ENCODE measurements at regions not wholly inside any gene's neighbourhood (a gene's known extent, or its start where the extent isn't known, plus 50 kb on each side); places are given as distances from the start of the nearest gene placed in this dataset.

- no peak for DNase-seq
- H3K9me3 ChIP-seq (ENCODE audit: control insufficient read depth in 2 of 3, low read length in 3 of 3) = no peaks in the 10 kb centered on the region
- Mint-ChIP-seq H3K4me1 (no peaks in the 10 kb centered on the region), H3K4me3 (no peak overlapping the region), H3K9me3 (peaks cover 0 to 3% (median 0%) of the 10 kb centered on the region in 11 donors), H3K27me3 (no peaks in the 10 kb centered on the region), H3K36me3 (no peaks in the 10 kb centered on the region), H3K27ac (no peak overlapping the region)
- ATAC-seq = no peak
- H3K27me3 ChIP-seq (ENCODE audit: control insufficient read depth in 2 of 2, insufficient read depth in 2 of 2, low read length in 2 of 2) = no peaks in the 10 kb centered on the region
- no peaks in the 10 kb centered on the region for H3K4me1 ChIP-seq (ENCODE audit: control insufficient read depth in 2 of 2, insufficient read depth in 2 of 2, low read length in 2 of 2)
- intact Hi-C loops (cut with micrococcal nuclease) = no loop called here
- no peaks in the 10 kb centered on the region for H3K36me3 ChIP-seq (ENCODE audit: control insufficient read depth in 2 of 3, insufficient read depth in 3 of 3, low read length in 3 of 3)
- H3K27ac ChIP-seq (ENCODE audit: low read depth, low read length) = no peak overlapping the region
- H3K4me3 ChIP-seq (ENCODE audit: low read length) = no peak overlapping the region
- CTCF ChIA-PET = no interaction called here
- POLR2A ChIA-PET = no interaction called here
Observed at GRCh38 chr4:96016634-96017299, 176.9 kb downstream of the PDHA2 start.

- no peak overlapping the region for H3K27ac Mint-ChIP-seq
- no peak for ATAC-seq
- H3K36me3 Mint-ChIP-seq = no peaks in the 10 kb centered on the region
- H3K27ac ChIP-seq (ENCODE audit: low read depth, low read length) = no peak overlapping the region
- H3K4me3 Mint-ChIP-seq = no peak overlapping the region
- ChIA-PET POLR2A (no interaction called here), CTCF (no interaction called here)
- no peak overlapping the region for H3K4me3 ChIP-seq (ENCODE audit: low read length)
- H3K4me1 Mint-ChIP-seq = no peaks in the 10 kb centered on the region
- intact Hi-C loops (cut with micrococcal nuclease) = no loop called here
- H3K27me3 ChIP-seq (ENCODE audit: control insufficient read depth in 2 of 2, insufficient read depth in 2 of 2, low read length in 2 of 2) = no peaks in the 10 kb centered on the region
- no peaks in the 10 kb centered on the region for H3K36me3 ChIP-seq (ENCODE audit: control insufficient read depth in 2 of 3, insufficient read depth in 3 of 3, low read length in 3 of 3)
- H3K9me3 Mint-ChIP-seq = no peaks in the 10 kb centered on the region
- no peak for DNase-seq
- H3K4me1 ChIP-seq (ENCODE audit: control insufficient read depth in 2 of 2, insufficient read depth in 2 of 2, low read length in 2 of 2) = no peaks in the 10 kb centered on the region
- no peaks in the 10 kb centered on the region for H3K9me3 ChIP-seq (ENCODE audit: control insufficient read depth in 2 of 3, low read length in 3 of 3)
- peaks cover 0 to 4% (median 0%) of the 10 kb centered on the region in 5 donors for H3K27me3 Mint-ChIP-seq
Observed at GRCh38 chr4:96025011-96025410, 185.1 kb downstream of the PDHA2 start.

GRCh38 chr4:96035727-96036126 lies 195.8 kb downstream of the PDHA2 start:
- no peaks in the 10 kb centered on the region for H3K27me3 ChIP-seq (ENCODE audit: control insufficient read depth in 2 of 2, insufficient read depth in 2 of 2, low read length in 2 of 2)
- no peak overlapping the region for H3K27ac ChIP-seq (ENCODE audit: low read depth, low read length)
- H3K4me1 Mint-ChIP-seq = no peaks in the 10 kb centered on the region
- H3K4me3 ChIP-seq (ENCODE audit: low read length) = no peak overlapping the region
- H3K4me1 ChIP-seq (ENCODE audit: control insufficient read depth in 2 of 2, insufficient read depth in 2 of 2, low read length in 2 of 2) = no peaks in the 10 kb centered on the region
- DNase-seq = no peak
- peaks cover 0 to 5% (median under 1%) of the 10 kb centered on the region in 11 donors for H3K9me3 Mint-ChIP-seq
- H3K36me3 Mint-ChIP-seq = no peaks in the 10 kb centered on the region
- ChIA-PET CTCF (no interaction called here), POLR2A (no interaction called here)
- no peak for ATAC-seq
- H3K4me3 Mint-ChIP-seq = no peak overlapping the region
- no peaks in the 10 kb centered on the region for H3K27me3 Mint-ChIP-seq
- no peaks in the 10 kb centered on the region for H3K9me3 ChIP-seq (ENCODE audit: control insufficient read depth in 2 of 3, low read length in 3 of 3)
- no peaks in the 10 kb centered on the region for H3K36me3 ChIP-seq (ENCODE audit: control insufficient read depth in 2 of 3, insufficient read depth in 3 of 3, low read length in 3 of 3)
- intact Hi-C loops (cut with micrococcal nuclease) = no loop called here
- no peak overlapping the region for H3K27ac Mint-ChIP-seq

GRCh38 chr4:96036781-96037180 lies 196.9 kb downstream of the PDHA2 start:
- H3K9me3 Mint-ChIP-seq = peaks cover 0 to 5% (median 1%) of the 10 kb centered on the region in 11 donors
- H3K27me3 ChIP-seq (ENCODE audit: control insufficient read depth in 2 of 2, insufficient read depth in 2 of 2, low read length in 2 of 2) = no peaks in the 10 kb centered on the region
- H3K9me3 ChIP-seq (ENCODE audit: control insufficient read depth in 2 of 3, low read length in 3 of 3) = no peaks in the 10 kb centered on the region
- intact Hi-C loops (cut with micrococcal nuclease) = no loop called here
- no peaks in the 10 kb centered on the region for H3K27me3 Mint-ChIP-seq
- no peaks in the 10 kb centered on the region for H3K36me3 ChIP-seq (ENCODE audit: control insufficient read depth in 2 of 3, insufficient read depth in 3 of 3, low read length in 3 of 3)
- ATAC-seq (no peak), DNase-seq (no peak)
- H3K4me3 ChIP-seq (ENCODE audit: low read length) = no peak overlapping the region
- no peaks in the 10 kb centered on the region for H3K4me1 ChIP-seq (ENCODE audit: control insufficient read depth in 2 of 2, insufficient read depth in 2 of 2, low read length in 2 of 2)
- H3K4me1 Mint-ChIP-seq = no peaks in the 10 kb centered on the region
- no peak overlapping the region for H3K4me3 Mint-ChIP-seq
- ChIA-PET CTCF (no interaction called here), POLR2A (no interaction called here)
- H3K27ac ChIP-seq (ENCODE audit: low read depth, low read length) = no peak overlapping the region
- H3K36me3 Mint-ChIP-seq = no peaks in the 10 kb centered on the region
- no peak overlapping the region for H3K27ac Mint-ChIP-seq

DNA sequence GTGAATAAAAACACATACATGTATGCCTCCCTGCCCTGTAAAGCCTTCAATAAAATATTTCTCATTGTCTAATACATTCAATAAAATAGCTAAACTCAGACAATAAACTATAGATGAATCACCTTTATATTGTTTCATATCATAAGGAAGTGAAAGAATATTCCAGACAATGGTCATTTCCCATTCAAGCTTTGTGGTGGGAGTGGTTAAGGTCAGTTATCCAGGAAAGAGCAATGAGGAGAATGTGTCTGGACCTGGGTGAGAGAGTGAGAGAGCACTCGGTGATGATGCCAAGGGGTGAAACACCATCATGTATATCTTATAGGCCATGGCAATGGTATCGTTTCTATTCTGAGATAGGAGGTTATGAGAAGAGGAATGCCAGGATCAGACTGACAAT lies 197.8 kb downstream of the PDHA2 start:
- no peak for DNase-seq
- Histone ChIP-seq H3K4me3 (ENCODE audit: low read length) (no peak overlapping the region), H3K27ac (ENCODE audit: low read depth, low read length) (no peak overlapping the region), H3K9me3 (ENCODE audit: control insufficient read depth in 2 of 3, low read length in 3 of 3) (no peaks in the 10 kb centered on the region), H3K27me3 (ENCODE audit: control insufficient read depth in 2 of 2, insufficient read depth in 2 of 2, low read length in 2 of 2) (no peaks in the 10 kb centered on the region), H3K36me3 (ENCODE audit: control insufficient read depth in 2 of 3, insufficient read depth in 3 of 3, low read length in 3 of 3) (no peaks in the 10 kb centered on the region), H3K4me1 (ENCODE audit: control insufficient read depth in 2 of 2, insufficient read depth in 2 of 2, low read length in 2 of 2) (no peaks in the 10 kb centered on the region)
- ChIA-PET CTCF (no interaction called here), POLR2A (no interaction called here)
- Mint-ChIP-seq H3K36me3 (no peaks in the 10 kb centered on the region), H3K27ac (no peak overlapping the region), H3K4me1 (no peaks in the 10 kb centered on the region), H3K27me3 (no peaks in the 10 kb centered on the region), H3K4me3 (no peak overlapping the region), H3K9me3 (peaks cover 0 to 7% (median 1%) of the 10 kb centered on the region in 11 donors)
- intact Hi-C loops (cut with micrococcal nuclease) = no loop called here
- no peak for ATAC-seq

DNA sequence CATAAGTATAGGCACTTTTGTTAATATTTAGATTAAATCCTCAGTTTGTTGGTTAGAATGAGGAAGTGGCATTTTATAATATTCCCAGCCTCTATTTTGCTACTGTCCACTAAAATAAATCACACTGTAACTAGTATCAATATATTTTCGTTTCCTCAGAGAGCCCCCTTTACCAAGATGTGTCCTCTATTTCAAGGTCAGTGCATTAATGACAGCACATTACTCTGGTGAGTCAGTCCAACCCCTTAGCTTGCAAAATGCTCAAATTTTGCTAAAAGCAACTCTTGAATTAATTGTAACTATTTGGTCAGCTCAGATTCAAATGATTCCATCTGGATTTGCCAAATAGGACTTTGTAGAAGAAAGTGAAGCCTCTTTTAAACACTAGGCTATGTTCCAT lies 199.3 kb downstream of the PDHA2 start:
- H3K36me3 ChIP-seq (ENCODE audit: control insufficient read depth in 2 of 3, insufficient read depth in 3 of 3, low read length in 3 of 3) = no peaks in the 10 kb centered on the region
- H3K36me3 Mint-ChIP-seq = no peaks in the 10 kb centered on the region
- no peak for ATAC-seq
- H3K27me3 ChIP-seq (ENCODE audit: control insufficient read depth in 2 of 2, insufficient read depth in 2 of 2, low read length in 2 of 2) = no peaks in the 10 kb centered on the region
- H3K9me3 ChIP-seq (ENCODE audit: control insufficient read depth in 2 of 3, low read length in 3 of 3) = no peaks in the 10 kb centered on the region
- no peak for DNase-seq
- ChIA-PET POLR2A (no interaction called here), CTCF (no interaction called here)
- H3K4me1 Mint-ChIP-seq = no peaks in the 10 kb centered on the region
- H3K9me3 Mint-ChIP-seq = peaks cover 0 to 9% (median 0%) of the 10 kb centered on the region in 11 donors
- H3K27ac Mint-ChIP-seq = no peak overlapping the region
- intact Hi-C loops (cut with micrococcal nuclease) = no loop called here
- no peaks in the 10 kb centered on the region for H3K27me3 Mint-ChIP-seq
- H3K4me3 ChIP-seq (ENCODE audit: low read length) = no peak overlapping the region
- H3K27ac ChIP-seq (ENCODE audit: low read depth, low read length) = no peak overlapping the region
- H3K4me1 ChIP-seq (ENCODE audit: control insufficient read depth in 2 of 2, insufficient read depth in 2 of 2, low read length in 2 of 2) = no peaks in the 10 kb centered on the region
- H3K4me3 Mint-ChIP-seq = no peak overlapping the region

DNA sequence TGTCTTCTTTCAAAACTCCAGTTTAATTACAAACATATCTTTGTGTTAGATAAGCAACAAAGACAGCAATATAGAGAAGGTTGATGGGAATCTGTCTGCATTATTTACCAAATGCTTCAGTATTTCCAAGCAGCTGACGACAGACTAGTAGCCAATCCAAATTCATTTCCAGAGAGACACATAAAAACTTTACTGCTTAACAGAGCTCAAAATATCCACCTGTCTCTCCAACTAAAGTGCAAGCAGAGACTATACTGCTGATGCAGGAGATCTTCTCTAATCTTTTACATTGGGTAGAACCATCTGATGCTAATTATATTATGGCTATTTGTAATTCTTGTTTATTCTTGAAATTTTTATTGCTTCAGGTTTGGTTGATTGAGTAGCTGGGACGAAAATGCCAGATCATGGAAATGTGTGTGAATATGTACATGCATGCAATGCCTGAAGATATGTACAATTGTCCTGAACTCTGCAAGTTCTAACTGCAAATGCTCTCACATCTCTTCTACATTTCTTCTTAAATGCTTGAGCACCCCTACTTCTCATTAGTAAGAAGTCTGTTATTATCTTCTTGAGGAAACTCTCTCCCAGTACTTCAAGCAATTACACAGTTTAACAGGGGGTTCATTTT lies 200.0 kb downstream of the PDHA2 start:
- H3K27me3 Mint-ChIP-seq = no peaks in the 10 kb centered on the region
- H3K36me3 Mint-ChIP-seq = no peaks in the 10 kb centered on the region
- no peak for DNase-seq
- no peaks in the 10 kb centered on the region for H3K36me3 ChIP-seq (ENCODE audit: control insufficient read depth in 2 of 3, insufficient read depth in 3 of 3, low read length in 3 of 3)
- POLR2A ChIA-PET = no interaction called here
- H3K4me1 Mint-ChIP-seq = no peaks in the 10 kb centered on the region
- H3K4me3 Mint-ChIP-seq = no peak overlapping the region
- no peak for ATAC-seq
- no peaks in the 10 kb centered on the region for H3K9me3 ChIP-seq (ENCODE audit: control insufficient read depth in 2 of 3, low read length in 3 of 3)
- CTCF ChIA-PET = no interaction called here
- H3K4me3 ChIP-seq (ENCODE audit: low read length) = no peak overlapping the region
- no peak overlapping the region for H3K27ac ChIP-seq (ENCODE audit: low read depth, low read length)
- H3K27ac Mint-ChIP-seq = no peak overlapping the region
- no peaks in the 10 kb centered on the region for H3K4me1 ChIP-seq (ENCODE audit: control insufficient read depth in 2 of 2, insufficient read depth in 2 of 2, low read length in 2 of 2)
- intact Hi-C loops (cut with micrococcal nuclease) = no loop called here
- H3K9me3 Mint-ChIP-seq = peaks cover 0 to 9% (median 0%) of the 10 kb centered on the region in 11 donors
- H3K27me3 ChIP-seq (ENCODE audit: control insufficient read depth in 2 of 2, insufficient read depth in 2 of 2, low read length in 2 of 2) = no peaks in the 10 kb centered on the region

Measured in naive thymus-derived CD4-positive, alpha-beta T cell (primary cell).